ENCODE measurements at regions not wholly inside any gene's neighbourhood (a gene's known extent, or its start where the extent isn't known, plus 50 kb on each side); places are given as distances from the start of the nearest gene placed in this dataset.

DNA sequence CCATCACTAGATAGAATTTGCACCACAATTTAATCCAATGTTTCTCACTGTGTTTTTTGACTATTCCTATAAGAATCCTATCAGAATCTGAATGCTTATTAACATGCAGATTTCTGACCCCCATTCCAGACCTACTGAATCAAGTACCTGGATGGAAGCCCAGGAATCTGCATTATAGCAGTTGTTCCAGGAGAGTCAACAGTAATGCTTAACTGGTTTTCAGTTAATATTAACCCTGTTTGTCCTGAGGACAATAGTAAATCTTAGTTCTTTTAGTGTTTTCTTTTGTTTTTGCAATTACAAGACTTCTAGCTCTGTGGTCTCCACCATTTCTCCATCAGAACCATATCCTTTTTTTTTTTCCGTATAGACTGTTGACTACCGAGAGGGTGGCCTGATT, 168.2 kb downstream of the SREK1 start:
- Histone ChIP-seq H3K4me3 (no peak overlapping the region), H3K27ac (no peak overlapping the region), H3K36me3 (ENCODE audit: insufficient read depth, low read length) (no peaks in the 10 kb centered on the region), H3K9ac (ENCODE audit: insufficient read length) (no peak overlapping the region), H3K9me3 (ENCODE audit: low read depth, low read length) (no peaks in the 10 kb centered on the region; the same call in 1 of the 2 replicates)
- no peak for DNase-seq (ENCODE audit: low read depth, low spot score)
- TF ChIP-seq EZH2 (IDR thresholded peaks at IDR 0.05) (no peak), FOXP2 (optimal IDR thresholded peaks at IDR 0.05; ENCODE audit: control extremely low read depth, extremely low read length, insufficient read depth) (no peak), POLR2AphosphoS5 (IDR thresholded peaks at IDR 0.05; ENCODE audit: borderline replicate concordance, low read depth, low read length) (no peak)

DNA sequence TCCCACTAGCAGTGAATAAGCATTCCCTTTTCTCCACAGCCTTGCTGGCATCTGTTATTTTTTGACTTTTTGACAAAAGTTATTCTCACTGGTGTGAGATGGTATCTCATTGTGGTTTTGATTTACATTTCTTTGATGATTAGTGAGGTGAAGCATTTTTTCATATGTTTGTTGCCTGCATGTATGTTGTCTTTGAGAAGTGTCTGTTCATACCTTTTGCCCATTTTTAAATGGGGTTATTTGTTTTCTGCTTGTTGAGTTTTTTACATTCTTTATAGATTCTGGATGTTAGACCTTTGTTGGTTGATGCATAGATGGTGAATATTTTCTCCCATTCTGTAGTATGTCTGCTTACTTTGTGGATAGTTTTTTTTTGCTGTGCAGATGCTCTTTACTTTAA, 171.7 kb downstream of the SREK1 start:
- Histone ChIP-seq H3K9ac (ENCODE audit: insufficient read length) (no peak overlapping the region), H3K9me3 (ENCODE audit: low read depth, low read length) (no peaks in the 10 kb centered on the region; the same call in 1 of the 2 replicates), H3K36me3 (ENCODE audit: insufficient read depth, low read length) (no peaks in the 10 kb centered on the region), H3K4me3 (no peak overlapping the region), H3K27ac (no peak overlapping the region)
- TF ChIP-seq FOXP2 (optimal IDR thresholded peaks at IDR 0.05; ENCODE audit: control extremely low read depth, extremely low read length, insufficient read depth) (no peak), POLR2AphosphoS5 (IDR thresholded peaks at IDR 0.05; ENCODE audit: borderline replicate concordance, low read depth, low read length) (no peak), EZH2 (IDR thresholded peaks at IDR 0.05) (no peak)
- no peak for DNase-seq (ENCODE audit: low read depth, low spot score)

DNA sequence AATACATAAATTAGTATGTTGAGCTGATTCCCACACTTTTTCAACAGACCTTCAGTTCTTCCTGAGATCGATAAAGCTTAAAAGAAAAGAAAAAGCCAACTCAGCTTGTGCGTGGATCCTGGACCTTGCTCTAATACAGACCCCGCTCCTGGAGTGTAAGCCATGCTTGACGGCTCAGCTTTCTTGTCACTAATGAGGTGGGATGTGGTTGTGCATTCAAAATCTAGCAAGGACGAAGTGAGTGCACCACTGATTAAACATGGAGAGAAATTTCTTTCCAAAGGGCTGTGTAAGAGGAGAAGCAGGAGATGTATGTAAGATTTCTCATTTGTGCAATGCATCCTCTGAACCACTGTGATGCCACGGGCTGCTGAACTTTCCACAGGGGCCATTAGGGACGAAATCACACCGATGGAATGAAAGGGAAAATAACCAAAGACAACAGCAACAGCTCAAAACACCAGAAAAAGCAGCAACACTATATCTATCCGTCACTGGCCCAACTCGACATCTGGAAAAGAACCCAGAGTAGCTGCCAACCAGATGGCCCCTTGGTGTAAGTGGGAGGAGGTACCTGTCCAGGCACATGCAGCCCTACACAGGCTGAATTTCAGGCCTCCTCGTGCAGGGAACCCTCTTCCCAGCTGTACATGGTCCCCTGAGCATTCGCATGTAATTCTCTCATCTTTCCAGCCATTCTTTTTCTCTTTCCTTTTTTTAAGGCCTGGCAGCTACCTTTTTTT, 178.9 kb downstream of the SREK1 start:
- DNase-seq (ENCODE audit: low read depth, low spot score): no peak
- H3K9me3 ChIP-seq (ENCODE audit: low read depth, low read length): no peaks in the 10 kb centered on the region
- H3K9ac ChIP-seq (ENCODE audit: insufficient read length): no peak overlapping the region
- H3K27ac ChIP-seq: no peak overlapping the region
- TF ChIP-seq EZH2 (IDR thresholded peaks at IDR 0.05): no peak
- TF ChIP-seq FOXP2 (optimal IDR thresholded peaks at IDR 0.05; ENCODE audit: control extremely low read depth, extremely low read length, insufficient read depth): no peak
- TF ChIP-seq POLR2AphosphoS5 (IDR thresholded peaks at IDR 0.05; ENCODE audit: borderline replicate concordance, low read depth, low read length): no peak
- H3K4me3 ChIP-seq: no peak overlapping the region
- no peaks in the 10 kb centered on the region for H3K36me3 ChIP-seq (ENCODE audit: insufficient read depth, low read length)

DNA sequence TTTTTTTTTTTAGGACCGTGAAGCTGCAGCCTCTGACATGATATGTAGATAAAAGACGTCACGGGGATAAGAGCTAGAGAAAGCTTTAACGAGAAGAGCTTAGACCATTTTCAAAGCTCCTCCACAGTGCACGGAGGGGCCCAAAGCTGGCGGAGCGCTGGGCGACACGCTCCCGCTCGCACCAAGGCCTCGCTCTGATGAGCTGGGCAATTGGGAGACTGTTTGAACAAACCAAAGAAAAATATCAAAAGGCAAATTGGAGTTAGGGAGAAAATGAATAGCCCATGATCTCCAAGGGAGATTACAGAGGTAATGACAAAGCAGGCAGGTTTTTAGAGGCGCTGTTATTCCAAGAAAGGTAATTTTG, 179.4 kb downstream of the SREK1 start:
- no peak for DNase-seq (ENCODE audit: low read depth, low spot score)
- Histone ChIP-seq H3K27ac (no peak overlapping the region), H3K4me3 (no peak overlapping the region), H3K9ac (ENCODE audit: insufficient read length) (no peak overlapping the region), H3K9me3 (ENCODE audit: low read depth, low read length) (no peaks in the 10 kb centered on the region), H3K36me3 (ENCODE audit: insufficient read depth, low read length) (no peaks in the 10 kb centered on the region)
- no peak for TF ChIP-seq FOXP2 (optimal IDR thresholded peaks at IDR 0.05; ENCODE audit: control extremely low read depth, extremely low read length, insufficient read depth)
- TF ChIP-seq POLR2AphosphoS5 (IDR thresholded peaks at IDR 0.05; ENCODE audit: borderline replicate concordance, low read depth, low read length): no peak
- TF ChIP-seq EZH2 (IDR thresholded peaks at IDR 0.05): no peak

DNA sequence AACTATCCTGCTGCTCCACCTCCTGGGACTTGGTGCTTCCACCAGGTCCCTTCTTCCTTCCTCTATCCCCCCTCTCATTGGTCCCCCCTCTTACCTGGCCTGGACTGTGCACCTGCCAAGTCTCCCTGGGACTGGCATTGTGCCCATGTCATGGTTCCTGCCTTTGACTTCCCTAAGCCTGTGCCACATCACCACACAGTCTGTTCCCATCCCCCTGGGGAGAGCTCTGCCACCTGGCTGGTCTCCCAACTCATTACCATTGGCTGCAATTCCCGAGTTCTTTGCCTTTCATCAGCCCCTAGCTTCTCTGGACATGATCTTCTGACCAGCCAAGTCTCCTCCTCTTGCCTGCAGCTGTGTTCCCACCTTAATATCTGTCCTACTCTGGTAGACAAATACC, 180.3 kb downstream of the SREK1 start:
- no peaks in the 10 kb centered on the region for H3K9me3 ChIP-seq (ENCODE audit: low read depth, low read length)
- TF ChIP-seq EZH2 (IDR thresholded peaks at IDR 0.05) (no peak), FOXP2 (optimal IDR thresholded peaks at IDR 0.05; ENCODE audit: control extremely low read depth, extremely low read length, insufficient read depth) (no peak), POLR2AphosphoS5 (IDR thresholded peaks at IDR 0.05; ENCODE audit: borderline replicate concordance, low read depth, low read length) (no peak)
- no peak overlapping the region for H3K4me3 ChIP-seq
- H3K9ac ChIP-seq (ENCODE audit: insufficient read length): no peak overlapping the region
- no peak overlapping the region for H3K27ac ChIP-seq
- H3K36me3 ChIP-seq (ENCODE audit: insufficient read depth, low read length): no peaks in the 10 kb centered on the region
- no peak for DNase-seq (ENCODE audit: low read depth, low spot score)

DNA sequence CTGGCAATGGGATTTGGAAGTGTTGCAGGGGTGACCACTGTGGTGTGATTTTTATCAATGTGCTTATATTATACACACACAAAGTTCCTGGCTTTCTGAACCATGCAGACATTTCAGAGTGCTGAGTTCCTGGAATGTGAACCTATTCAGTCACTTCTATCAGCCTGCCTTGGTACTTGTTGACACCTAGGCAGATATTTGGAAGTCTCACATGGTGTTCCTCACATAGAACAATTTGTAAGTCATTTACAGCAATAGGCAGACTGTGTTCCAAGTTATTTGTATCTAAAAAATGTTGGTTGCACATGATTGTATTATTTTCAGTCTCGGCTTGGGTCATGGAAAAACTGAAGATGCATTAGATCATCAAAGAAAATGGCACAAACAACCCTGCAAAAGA, 182.2 kb downstream of the SREK1 start:
- no peak overlapping the region for H3K9ac ChIP-seq (ENCODE audit: insufficient read length)
- no peaks in the 10 kb centered on the region for H3K36me3 ChIP-seq (ENCODE audit: insufficient read depth, low read length)
- no peak for DNase-seq (ENCODE audit: low read depth, low spot score)
- H3K9me3 ChIP-seq (ENCODE audit: low read depth, low read length): no peaks in the 10 kb centered on the region
- no peak overlapping the region for H3K27ac ChIP-seq
- TF ChIP-seq POLR2AphosphoS5 (IDR thresholded peaks at IDR 0.05; ENCODE audit: borderline replicate concordance, low read depth, low read length): no peak
- TF ChIP-seq FOXP2 (optimal IDR thresholded peaks at IDR 0.05; ENCODE audit: control extremely low read depth, extremely low read length, insufficient read depth): no peak
- no peak for TF ChIP-seq EZH2 (IDR thresholded peaks at IDR 0.05)
- H3K4me3 ChIP-seq: no peak overlapping the region

DNA sequence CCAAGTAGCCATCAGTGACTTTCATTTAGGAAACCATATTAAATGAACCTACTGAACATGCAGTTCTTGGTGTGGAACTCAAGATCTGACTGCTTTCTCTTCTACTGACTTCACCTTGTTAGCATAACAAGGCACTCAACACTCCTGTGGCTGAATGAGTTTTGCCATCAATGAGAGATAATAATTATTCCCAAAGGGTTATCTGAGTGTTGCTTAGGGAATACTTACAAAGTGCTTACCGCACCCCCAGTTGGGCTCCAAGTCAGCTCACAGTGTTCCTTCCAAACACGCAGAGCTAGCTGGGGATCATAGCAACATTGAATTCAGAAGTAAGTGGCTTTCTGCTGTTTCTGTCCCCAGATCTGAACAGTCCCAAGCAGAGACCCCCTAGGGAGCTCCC, 182.9 kb downstream of the SREK1 start:
- TF ChIP-seq POLR2AphosphoS5 (IDR thresholded peaks at IDR 0.05; ENCODE audit: borderline replicate concordance, low read depth, low read length) (no peak), FOXP2 (optimal IDR thresholded peaks at IDR 0.05; ENCODE audit: control extremely low read depth, extremely low read length, insufficient read depth) (no peak), EZH2 (IDR thresholded peaks at IDR 0.05) (no peak)
- Histone ChIP-seq H3K9me3 (ENCODE audit: low read depth, low read length) (no peaks in the 10 kb centered on the region), H3K4me3 (no peak overlapping the region), H3K36me3 (ENCODE audit: insufficient read depth, low read length) (no peaks in the 10 kb centered on the region), H3K27ac (no peak overlapping the region), H3K9ac (ENCODE audit: insufficient read length) (no peak overlapping the region)
- DNase-seq (ENCODE audit: low read depth, low spot score): no peak

DNA sequence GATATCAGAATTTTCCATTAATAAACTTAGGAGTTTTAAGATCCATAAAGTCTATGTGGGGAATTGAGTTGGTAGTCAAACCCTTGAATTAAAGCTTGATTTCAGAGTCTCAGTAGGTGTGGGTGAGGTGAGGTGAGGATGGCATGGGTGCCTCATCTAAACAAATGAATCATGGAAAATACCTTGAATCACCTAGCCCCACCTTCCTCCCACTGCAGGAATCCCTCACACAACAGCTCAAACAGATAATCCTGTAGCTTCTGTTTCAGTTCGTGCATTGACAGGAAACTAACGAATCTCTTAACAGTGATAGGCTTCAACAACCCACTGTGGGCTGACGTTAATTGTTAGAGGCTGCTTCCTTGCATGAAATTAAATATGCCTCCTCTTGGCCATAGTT, 185.0 kb downstream of the SREK1 start:
- Histone ChIP-seq H3K4me3 (no peak overlapping the region), H3K9me3 (ENCODE audit: low read depth, low read length) (no peaks in the 10 kb centered on the region), H3K36me3 (ENCODE audit: insufficient read depth, low read length) (no peaks in the 10 kb centered on the region), H3K9ac (ENCODE audit: insufficient read length) (no peak overlapping the region), H3K27ac (no peak overlapping the region)
- no peak for DNase-seq (ENCODE audit: low read depth, low spot score)
- TF ChIP-seq FOXP2 (optimal IDR thresholded peaks at IDR 0.05; ENCODE audit: control extremely low read depth, extremely low read length, insufficient read depth): no peak
- no peak for TF ChIP-seq EZH2 (IDR thresholded peaks at IDR 0.05)
- no peak for TF ChIP-seq POLR2AphosphoS5 (IDR thresholded peaks at IDR 0.05; ENCODE audit: borderline replicate concordance, low read depth, low read length)

DNA sequence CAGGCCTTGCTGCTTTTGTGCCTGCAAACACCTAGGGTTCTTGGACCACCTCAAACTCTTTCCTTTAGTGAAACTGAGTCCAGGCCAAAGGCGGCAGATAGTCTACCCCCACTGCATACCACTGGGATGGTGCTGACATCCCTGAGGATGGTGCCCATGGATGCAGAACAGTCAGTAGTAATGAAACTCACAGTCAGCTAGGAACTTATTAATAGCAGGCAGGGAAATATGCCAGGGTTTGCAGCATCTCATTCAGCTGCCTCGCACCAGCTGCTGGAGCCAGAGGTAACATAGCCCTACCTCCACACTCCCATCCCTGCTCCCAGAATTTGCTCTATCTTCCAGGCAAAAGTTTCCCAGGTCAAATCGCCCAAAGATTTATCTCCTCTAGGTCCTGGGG, 189.1 kb downstream of the SREK1 start:
- Histone ChIP-seq H3K9ac (ENCODE audit: insufficient read length) (no peak overlapping the region), H3K27ac (no peak overlapping the region), H3K36me3 (ENCODE audit: insufficient read depth, low read length) (no peaks in the 10 kb centered on the region), H3K9me3 (ENCODE audit: low read depth, low read length) (no peaks in the 10 kb centered on the region), H3K4me3 (no peak overlapping the region)
- TF ChIP-seq FOXP2 (optimal IDR thresholded peaks at IDR 0.05; ENCODE audit: control extremely low read depth, extremely low read length, insufficient read depth) (no peak), EZH2 (IDR thresholded peaks at IDR 0.05) (no peak), POLR2AphosphoS5 (IDR thresholded peaks at IDR 0.05; ENCODE audit: borderline replicate concordance, low read depth, low read length) (no peak)
- DNase-seq (ENCODE audit: low read depth, low spot score): no peak

All from SK-N-MC (cell line).